ENCODE measurements at regions not wholly inside any gene's neighbourhood (a gene's known extent, or its start where the extent isn't known, plus 50 kb on each side); places are given as distances from the start of the nearest gene placed in this dataset.

DNA sequence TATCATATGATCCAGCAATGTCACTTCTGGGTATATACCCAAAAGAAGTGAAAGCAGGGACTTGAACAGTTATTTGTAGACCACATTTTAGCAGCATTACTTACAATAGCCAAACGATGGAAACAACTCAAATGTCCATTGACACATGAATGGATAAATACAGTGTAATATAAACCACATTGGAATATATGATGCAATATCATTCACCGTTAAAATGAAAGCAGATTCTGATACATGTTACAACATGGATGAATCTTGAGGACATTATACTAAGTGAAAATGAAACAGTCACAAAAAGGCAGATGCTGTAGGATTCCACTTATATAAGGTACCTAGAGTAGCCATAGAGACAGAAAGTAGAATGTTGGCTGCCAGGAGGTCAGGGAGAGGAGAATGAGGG lies 130.5 kb upstream of the SMAD1 start:
- no peak for TF ChIP-seq POLR2A (IDR thresholded peaks at IDR 0.05)
- TF ChIP-seq, protein P1, sequence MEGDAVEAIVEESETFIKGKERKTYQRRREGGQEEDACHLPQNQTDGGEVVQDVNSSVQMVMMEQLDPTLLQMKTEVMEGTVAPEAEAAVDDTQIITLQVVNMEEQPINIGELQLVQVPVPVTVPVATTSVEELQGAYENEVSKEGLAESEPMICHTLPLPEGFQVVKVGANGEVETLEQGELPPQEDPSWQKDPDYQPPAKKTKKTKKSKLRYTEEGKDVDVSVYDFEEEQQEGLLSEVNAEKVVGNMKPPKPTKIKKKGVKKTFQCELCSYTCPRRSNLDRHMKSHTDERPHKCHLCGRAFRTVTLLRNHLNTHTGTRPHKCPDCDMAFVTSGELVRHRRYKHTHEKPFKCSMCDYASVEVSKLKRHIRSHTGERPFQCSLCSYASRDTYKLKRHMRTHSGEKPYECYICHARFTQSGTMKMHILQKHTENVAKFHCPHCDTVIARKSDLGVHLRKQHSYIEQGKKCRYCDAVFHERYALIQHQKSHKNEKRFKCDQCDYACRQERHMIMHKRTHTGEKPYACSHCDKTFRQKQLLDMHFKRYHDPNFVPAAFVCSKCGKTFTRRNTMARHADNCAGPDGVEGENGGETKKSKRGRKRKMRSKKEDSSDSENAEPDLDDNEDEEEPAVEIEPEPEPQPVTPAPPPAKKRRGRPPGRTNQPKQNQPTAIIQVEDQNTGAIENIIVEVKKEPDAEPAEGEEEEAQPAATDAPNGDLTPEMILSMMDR (IDR thresholded peaks at IDR 0.05) = no peak
